ENCODE measurements at regions not wholly inside any gene's neighbourhood (a gene's known extent, or its start where the extent isn't known, plus 50 kb on each side); places are given as distances from the start of the nearest gene placed in this dataset.

DNA sequence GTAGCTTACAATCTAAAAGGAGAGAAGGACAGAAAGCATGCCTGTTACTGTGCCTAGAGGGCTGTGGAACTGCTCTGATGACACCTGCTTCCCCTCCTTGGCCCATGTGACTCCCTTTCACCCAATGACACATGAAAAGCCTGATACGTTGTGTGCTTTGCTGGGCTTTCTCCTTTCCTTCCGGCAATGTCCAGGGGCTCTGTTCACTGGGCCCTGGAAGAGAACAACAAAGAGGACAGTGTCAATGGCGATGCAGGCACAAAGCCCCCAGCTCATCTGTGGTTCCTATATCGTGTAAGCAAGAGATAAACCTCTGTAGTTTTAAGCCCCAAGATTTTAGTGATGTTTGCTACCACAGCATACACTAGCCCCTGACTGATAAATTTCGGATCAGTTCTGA is 306.1 kb downstream of the ABCC12 start:
- TF ChIP-seq, protein P1, sequence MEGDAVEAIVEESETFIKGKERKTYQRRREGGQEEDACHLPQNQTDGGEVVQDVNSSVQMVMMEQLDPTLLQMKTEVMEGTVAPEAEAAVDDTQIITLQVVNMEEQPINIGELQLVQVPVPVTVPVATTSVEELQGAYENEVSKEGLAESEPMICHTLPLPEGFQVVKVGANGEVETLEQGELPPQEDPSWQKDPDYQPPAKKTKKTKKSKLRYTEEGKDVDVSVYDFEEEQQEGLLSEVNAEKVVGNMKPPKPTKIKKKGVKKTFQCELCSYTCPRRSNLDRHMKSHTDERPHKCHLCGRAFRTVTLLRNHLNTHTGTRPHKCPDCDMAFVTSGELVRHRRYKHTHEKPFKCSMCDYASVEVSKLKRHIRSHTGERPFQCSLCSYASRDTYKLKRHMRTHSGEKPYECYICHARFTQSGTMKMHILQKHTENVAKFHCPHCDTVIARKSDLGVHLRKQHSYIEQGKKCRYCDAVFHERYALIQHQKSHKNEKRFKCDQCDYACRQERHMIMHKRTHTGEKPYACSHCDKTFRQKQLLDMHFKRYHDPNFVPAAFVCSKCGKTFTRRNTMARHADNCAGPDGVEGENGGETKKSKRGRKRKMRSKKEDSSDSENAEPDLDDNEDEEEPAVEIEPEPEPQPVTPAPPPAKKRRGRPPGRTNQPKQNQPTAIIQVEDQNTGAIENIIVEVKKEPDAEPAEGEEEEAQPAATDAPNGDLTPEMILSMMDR (IDR thresholded peaks at IDR 0.05), result no peak
- no peak for TF ChIP-seq POLR2A (IDR thresholded peaks at IDR 0.05)
- no peak for TF ChIP-seq POLR2AphosphoS5 (IDR thresholded peaks at IDR 0.05)
- no peak for TF ChIP-seq EP300 (IDR thresholded peaks at IDR 0.05)
